Thyroid gland (tissue), 4 donors: ENCODE measurements at regions not wholly inside any gene's neighbourhood (a gene's known extent, or its start where the extent isn't known, plus 50 kb on each side); places are given as distances from the start of the nearest gene placed in this dataset.

Experiments
- POLR2A ChIP-seq, 2 donors: fragments of 450-650 bp; IDR thresholded peaks; one replicate each; pipeline ENCODE4 v1.6.1; 2017; ENCODE audit warnings: antibody characterized with exemption in 2 of 2, mild to moderate bottlenecking in 2 of 2, moderate library complexity in 1 of 2
- TF ChIP-seq, protein P1 (sequence below), 6 experiments: fragments of 200-600 bp in 3 of 6; fragments of 450-650 bp in 3 of 6; sonication (generic) in 3 of 6; IDR thresholded peaks; one replicate each; pipeline ENCODE4 v1.5.1; 2016 to 2019; ENCODE audit warnings: antibody characterized with exemption in 6 of 6, mild to moderate bottlenecking in 2 of 6, inconsistent platforms in 1 of 6, moderate library complexity in 1 of 6

DNA sequence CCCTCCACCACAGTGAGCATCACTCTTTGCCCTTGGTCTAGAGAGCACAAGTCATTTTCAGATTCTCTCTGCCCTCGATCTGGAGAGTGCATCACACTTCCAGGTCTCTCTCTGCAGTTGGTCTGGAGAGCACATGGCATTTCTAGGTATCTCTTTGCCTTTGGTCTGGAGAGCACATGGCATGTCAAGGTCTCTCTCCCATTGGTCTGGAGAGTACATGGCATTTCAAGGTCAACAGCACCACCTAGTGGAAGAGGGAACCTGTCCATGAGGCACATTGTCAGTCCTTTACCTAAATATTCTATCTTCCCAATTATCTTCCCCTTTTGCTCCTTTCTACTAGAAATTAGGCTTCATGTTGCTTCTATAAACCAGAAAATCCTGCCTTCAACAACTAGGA lies 1139.4 kb downstream of the XPNPEP1 start:
- TF ChIP-seq, protein P1, sequence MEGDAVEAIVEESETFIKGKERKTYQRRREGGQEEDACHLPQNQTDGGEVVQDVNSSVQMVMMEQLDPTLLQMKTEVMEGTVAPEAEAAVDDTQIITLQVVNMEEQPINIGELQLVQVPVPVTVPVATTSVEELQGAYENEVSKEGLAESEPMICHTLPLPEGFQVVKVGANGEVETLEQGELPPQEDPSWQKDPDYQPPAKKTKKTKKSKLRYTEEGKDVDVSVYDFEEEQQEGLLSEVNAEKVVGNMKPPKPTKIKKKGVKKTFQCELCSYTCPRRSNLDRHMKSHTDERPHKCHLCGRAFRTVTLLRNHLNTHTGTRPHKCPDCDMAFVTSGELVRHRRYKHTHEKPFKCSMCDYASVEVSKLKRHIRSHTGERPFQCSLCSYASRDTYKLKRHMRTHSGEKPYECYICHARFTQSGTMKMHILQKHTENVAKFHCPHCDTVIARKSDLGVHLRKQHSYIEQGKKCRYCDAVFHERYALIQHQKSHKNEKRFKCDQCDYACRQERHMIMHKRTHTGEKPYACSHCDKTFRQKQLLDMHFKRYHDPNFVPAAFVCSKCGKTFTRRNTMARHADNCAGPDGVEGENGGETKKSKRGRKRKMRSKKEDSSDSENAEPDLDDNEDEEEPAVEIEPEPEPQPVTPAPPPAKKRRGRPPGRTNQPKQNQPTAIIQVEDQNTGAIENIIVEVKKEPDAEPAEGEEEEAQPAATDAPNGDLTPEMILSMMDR (IDR thresholded peaks at IDR 0.05), result no peak
- TF ChIP-seq POLR2A (IDR thresholded peaks at IDR 0.05), result no peak
